ENCODE measurements at regions not wholly inside any gene's neighbourhood (a gene's known extent, or its start where the extent isn't known, plus 50 kb on each side); places are given as distances from the start of the nearest gene placed in this dataset.

DNA sequence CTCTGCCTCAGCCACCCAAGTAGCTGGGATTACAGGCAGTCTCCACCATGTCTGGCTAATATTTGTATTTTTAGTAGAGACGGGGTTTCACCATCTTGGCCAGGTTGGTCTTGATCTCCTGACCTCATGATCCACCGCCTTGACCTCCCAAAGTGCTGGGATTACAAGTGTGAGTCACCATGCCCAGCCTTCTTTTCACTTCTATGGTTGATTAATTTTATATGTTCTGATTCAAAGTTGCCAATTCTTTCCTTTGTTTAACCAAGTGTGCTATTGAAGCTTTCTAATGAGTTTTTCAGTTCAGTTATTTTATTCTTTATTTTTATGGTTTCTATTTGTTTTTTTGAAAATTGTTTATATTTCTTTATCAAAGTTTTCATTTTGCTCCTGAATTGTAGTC, 133.1 kb upstream of the KCNJ3 start:
- TF ChIP-seq, protein P1, sequence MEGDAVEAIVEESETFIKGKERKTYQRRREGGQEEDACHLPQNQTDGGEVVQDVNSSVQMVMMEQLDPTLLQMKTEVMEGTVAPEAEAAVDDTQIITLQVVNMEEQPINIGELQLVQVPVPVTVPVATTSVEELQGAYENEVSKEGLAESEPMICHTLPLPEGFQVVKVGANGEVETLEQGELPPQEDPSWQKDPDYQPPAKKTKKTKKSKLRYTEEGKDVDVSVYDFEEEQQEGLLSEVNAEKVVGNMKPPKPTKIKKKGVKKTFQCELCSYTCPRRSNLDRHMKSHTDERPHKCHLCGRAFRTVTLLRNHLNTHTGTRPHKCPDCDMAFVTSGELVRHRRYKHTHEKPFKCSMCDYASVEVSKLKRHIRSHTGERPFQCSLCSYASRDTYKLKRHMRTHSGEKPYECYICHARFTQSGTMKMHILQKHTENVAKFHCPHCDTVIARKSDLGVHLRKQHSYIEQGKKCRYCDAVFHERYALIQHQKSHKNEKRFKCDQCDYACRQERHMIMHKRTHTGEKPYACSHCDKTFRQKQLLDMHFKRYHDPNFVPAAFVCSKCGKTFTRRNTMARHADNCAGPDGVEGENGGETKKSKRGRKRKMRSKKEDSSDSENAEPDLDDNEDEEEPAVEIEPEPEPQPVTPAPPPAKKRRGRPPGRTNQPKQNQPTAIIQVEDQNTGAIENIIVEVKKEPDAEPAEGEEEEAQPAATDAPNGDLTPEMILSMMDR (IDR thresholded peaks at IDR 0.05): no peak
- TF ChIP-seq, protein P2, sequence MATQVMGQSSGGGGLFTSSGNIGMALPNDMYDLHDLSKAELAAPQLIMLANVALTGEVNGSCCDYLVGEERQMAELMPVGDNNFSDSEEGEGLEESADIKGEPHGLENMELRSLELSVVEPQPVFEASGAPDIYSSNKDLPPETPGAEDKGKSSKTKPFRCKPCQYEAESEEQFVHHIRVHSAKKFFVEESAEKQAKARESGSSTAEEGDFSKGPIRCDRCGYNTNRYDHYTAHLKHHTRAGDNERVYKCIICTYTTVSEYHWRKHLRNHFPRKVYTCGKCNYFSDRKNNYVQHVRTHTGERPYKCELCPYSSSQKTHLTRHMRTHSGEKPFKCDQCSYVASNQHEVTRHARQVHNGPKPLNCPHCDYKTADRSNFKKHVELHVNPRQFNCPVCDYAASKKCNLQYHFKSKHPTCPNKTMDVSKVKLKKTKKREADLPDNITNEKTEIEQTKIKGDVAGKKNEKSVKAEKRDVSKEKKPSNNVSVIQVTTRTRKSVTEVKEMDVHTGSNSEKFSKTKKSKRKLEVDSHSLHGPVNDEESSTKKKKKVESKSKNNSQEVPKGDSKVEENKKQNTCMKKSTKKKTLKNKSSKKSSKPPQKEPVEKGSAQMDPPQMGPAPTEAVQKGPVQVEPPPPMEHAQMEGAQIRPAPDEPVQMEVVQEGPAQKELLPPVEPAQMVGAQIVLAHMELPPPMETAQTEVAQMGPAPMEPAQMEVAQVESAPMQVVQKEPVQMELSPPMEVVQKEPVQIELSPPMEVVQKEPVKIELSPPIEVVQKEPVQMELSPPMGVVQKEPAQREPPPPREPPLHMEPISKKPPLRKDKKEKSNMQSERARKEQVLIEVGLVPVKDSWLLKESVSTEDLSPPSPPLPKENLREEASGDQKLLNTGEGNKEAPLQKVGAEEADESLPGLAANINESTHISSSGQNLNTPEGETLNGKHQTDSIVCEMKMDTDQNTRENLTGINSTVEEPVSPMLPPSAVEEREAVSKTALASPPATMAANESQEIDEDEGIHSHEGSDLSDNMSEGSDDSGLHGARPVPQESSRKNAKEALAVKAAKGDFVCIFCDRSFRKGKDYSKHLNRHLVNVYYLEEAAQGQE (IDR thresholded peaks at IDR 0.05; ENCODE audit: insufficient read depth in 1 of 2, low read depth in 2 of 2, low read length in 1 of 2): no peak

Measured in Panc1 (cell line).